ENCODE measurements at regions not wholly inside any gene's neighbourhood (a gene's known extent, or its start where the extent isn't known, plus 50 kb on each side); places are given as distances from the start of the nearest gene placed in this dataset.
"Not testable (repeated sequence)": the region's sequence is repeated elsewhere in the genome, so short reads cannot be mapped to it uniquely, and the experiment has no call there.

DNA sequence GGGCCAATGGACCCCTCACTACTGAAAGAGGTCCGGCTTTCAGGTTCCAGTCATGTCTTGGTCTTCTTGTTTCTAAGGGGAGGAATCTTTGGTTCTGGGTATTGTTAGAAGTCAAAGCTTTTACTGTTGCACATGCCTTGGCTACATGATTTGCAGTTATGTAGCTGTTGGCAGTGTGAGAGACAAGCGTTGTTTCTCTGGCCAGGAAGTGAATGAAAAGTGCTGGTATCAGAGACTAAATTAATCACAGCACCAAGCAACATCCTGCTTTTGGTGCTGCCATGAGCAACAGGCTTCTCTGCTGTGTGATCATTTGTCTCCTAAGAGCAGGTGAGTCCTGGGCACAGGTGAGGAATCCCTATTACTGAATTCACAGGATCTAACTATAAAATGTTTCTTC lies 100.1 kb upstream of the PRSS3 start:
- DNase-seq (ENCODE audit: low spot score) = no peak

GRCh38 chr9:33695856-33696255 lies 99.5 kb upstream of the PRSS3 start:
- DNase-seq (ENCODE audit: low spot score) = no peak

DNA sequence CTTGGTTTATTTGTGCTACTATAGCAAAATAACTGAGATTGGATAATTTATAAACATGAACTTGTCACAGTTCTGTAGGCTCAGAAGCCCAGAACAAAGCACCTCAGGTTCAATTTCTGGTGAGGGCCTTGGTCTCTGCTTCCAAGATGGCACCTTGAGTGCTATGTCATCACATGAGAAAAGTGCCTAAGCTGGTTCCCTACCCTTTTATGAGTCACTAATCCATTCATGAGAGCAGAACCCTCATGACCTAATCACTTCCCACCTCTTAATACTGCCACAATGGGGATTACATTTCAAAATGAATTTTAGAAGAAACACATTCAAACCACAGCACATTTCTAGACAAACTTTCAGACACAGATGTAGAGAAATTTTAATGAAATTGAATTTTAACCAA lies 98.2 kb upstream of the PRSS3 start:
- no peak for DNase-seq (ENCODE audit: low spot score)

DNA sequence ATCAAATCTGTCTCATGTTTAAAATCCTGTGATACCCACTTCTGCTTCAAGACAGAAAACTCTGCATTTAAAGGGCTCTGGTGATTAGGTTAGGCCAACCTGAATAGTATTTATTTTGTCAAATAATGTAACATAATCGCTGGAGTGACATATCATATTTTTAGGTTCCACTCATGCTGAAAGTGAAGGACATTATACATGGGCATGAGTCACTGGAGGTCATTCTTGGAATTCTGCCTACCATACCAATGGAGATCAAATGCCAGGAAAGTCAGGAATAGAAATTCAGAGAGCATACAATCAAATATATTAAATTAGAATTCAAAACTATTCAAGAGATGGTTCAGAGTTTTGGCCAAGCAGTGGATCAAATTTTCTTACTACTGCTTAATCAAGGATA lies 97.1 kb upstream of the PRSS3 start:
- no peak for DNase-seq (ENCODE audit: low spot score)

- DNase-seq (ENCODE audit: low spot score) = not testable (repeated sequence)
Measured at GRCh38 chr9:33700940-33701339, 94.4 kb upstream of the PRSS3 start.

DNA sequence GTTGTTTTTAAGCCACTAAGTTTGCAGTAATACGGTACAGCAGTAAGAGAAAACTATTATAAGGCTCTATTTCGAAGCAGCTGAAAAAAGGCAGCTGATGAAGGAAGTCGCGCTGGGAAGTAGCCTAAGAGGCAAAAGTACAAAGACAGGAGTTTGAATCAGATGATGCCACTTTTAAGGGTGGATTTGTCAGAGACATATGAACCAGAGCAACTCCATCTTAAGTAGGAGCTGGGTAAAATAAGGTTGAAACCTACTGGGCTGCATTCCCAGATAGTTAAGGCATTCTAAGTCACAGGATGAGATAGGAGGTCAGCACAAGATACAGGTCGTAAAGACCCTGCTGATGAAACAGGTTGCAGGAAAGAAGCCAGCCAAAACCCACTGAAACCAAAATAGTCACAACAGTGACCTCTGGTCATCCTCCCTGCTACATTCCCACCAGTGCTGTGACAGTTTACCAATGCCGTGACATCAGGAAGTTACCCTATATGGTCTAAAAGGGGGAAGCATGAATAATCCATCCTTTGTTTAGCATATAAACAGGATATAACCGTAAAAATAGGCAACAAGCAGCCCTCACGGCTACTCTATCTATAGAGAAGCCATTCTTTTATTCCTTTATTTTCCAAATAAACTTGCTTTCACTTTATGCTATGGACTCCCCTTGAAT lies 91.8 kb upstream of the PRSS3 start:
- no peak for DNase-seq (ENCODE audit: low spot score)

- DNase-seq (ENCODE audit: low spot score) = not testable (repeated sequence)
Measured at GRCh38 chr9:33705440-33705839, 89.9 kb upstream of the PRSS3 start.

GRCh38 chr9:33708441-33708840 lies 86.9 kb upstream of the PRSS3 start:
- no peak for DNase-seq (ENCODE audit: low spot score)

- DNase-seq (ENCODE audit: low spot score) = no peak
Measured at GRCh38 chr9:33709269-33709668, 86.1 kb upstream of the PRSS3 start.

GRCh38 chr9:33711418-33711817 lies 83.9 kb upstream of the PRSS3 start:
- not testable (repeated sequence) for DNase-seq (ENCODE audit: low spot score)

GRCh38 chr9:33714989-33715388 lies 80.4 kb upstream of the PRSS3 start:
- DNase-seq (ENCODE audit: low spot score) = no peak

GRCh38 chr9:33718987-33719386 lies 76.4 kb upstream of the PRSS3 start:
- DNase-seq (ENCODE audit: low spot score) = no peak

- DNase-seq (ENCODE audit: low spot score) = no peak
Measured at GRCh38 chr9:33719581-33720374, 75.6 kb upstream of the PRSS3 start.

- DNase-seq (ENCODE audit: low spot score) = peak; percentile 93
Measured at GRCh38 chr9:33721674-33722358, 73.5 kb upstream of the PRSS3 start.

DNA sequence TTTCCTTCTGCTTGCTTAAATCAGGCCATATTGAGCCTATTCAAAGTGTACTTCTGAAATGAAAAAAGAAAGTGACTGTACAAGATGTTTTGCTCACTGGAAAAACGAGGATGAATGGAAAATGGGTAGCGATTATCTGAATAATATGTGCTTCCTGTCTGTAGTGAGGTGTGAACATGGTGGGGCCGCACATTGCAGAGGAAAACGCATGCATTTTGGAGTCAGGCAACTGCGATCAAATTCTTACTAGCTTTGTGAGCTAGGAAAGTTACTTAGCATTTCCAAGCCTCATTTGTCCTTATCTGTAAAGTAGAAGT lies 73.0 kb upstream of the PRSS3 start:
- no peak for DNase-seq (ENCODE audit: low spot score)

- no peak for DNase-seq (ENCODE audit: low spot score)
Measured at GRCh38 chr9:33728613-33729012, 66.7 kb upstream of the PRSS3 start.

GRCh38 chr9:33731142-33731541 lies 64.2 kb upstream of the PRSS3 start:
- DNase-seq (ENCODE audit: low spot score) = no peak

DNA sequence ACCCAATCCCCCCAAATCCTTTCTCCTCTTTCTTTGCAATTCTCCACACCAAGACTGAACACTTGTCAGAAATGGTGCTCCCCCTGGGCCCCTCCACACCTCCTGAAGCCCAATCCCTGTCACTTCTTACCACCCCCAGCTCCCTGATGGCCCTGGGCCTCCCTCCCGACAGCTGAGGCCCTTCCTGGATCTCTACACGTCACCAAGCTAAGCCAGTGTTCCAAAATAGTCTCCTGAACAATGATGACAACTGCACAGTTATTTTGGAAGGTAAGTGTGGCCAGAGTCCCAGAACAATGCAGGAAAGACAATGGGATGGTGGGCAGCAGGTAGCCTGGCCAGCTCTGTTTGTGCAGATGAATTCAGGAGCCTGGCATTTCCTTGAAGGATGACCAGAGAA lies 63.7 kb upstream of the PRSS3 start:
- no peak for DNase-seq (ENCODE audit: low spot score)

DNA sequence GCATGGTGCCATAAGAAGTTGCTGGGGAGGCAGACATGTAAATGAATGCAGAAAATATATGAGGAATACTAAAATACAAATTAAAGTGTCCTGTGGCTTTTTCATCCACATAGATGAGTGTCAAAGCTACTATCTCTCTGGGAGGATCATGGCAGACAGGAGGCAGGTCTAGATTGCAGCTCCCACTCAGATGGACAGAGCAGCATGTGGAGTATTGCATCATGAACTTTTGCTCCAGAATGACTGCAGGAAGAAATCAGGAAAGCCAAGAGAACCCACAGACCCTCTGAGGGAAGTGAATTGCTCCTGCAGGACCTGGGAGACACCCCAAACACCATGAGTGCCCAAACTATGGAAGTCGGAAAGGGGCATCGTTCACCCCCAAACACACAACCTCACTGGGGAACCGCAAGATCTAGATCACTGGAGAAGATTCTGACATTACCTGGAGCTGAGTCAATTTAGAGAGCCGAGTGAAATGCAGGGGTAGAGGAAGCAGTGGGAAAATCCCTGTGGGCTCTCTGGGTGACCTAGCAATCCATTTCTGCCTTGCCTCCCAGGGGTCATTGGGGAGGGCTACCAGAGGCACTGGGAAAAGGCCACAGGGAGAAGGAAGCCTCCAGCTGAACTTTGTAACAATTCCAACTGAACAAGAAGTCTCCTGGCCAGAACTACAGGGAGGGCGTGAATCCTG lies 61.0 kb upstream of the PRSS3 start:
- not testable (repeated sequence) for DNase-seq (ENCODE audit: low spot score)

- not testable (repeated sequence) for DNase-seq (ENCODE audit: low spot score)
Measured at GRCh38 chr9:33734941-33735835, 60.2 kb upstream of the PRSS3 start.

- DNase-seq (ENCODE audit: low spot score) = no peak
Measured at GRCh38 chr9:33737811-33738606, 57.4 kb upstream of the PRSS3 start.
